Activated naive CD4-positive, alpha-beta T cell treated with anti-CD3 and anti-CD28 coated beads, Interleukin-2, amount 10 ng/mL, durations not matched to agents 7 days and 5 days (primary cell): ENCODE measurements at regions not wholly inside any gene's neighbourhood (a gene's known extent, or its start where the extent isn't known, plus 50 kb on each side); places are given as distances from the start of the nearest gene placed in this dataset.

ENCODE experiments used
- CTCF ChIA-PET: fragments of 350-600 bp; sonication (Branson Sonifier 250); formaldehyde crosslinking; loops from one replicate; lab custom pipeline; 2021; ENCODE audit warnings: antibody characterized with exemption; lab: Charles Lee
- DNase-seq: peaks from one replicate; pipeline ENCODE4 v3.0.0-alpha.2; 2020
- H3K27ac Mint-ChIP-seq: one replicate; pipeline ENCODE4 v1.8.0; 2021; ENCODE audit warnings: mild to moderate bottlenecking, moderate library complexity, mixed read lengths
- H3K27me3 Mint-ChIP-seq: one replicate; pipeline ENCODE4 v1.8.0; 2021; ENCODE audit warnings: mild to moderate bottlenecking, mixed read lengths
- H3K36me3 Mint-ChIP-seq: one replicate; pipeline ENCODE4 v1.8.0; 2021; ENCODE audit warnings: mixed read lengths
- H3K4me1 Mint-ChIP-seq: one replicate; pipeline ENCODE4 v1.8.0; 2021; ENCODE audit warnings: mixed read lengths
- H3K4me3 Mint-ChIP-seq: one replicate; pipeline ENCODE4 v1.8.0; 2021; ENCODE audit warnings: mild to moderate bottlenecking, moderate library complexity, mixed read lengths
- H3K9me3 Mint-ChIP-seq: one replicate; pipeline ENCODE4 v1.8.0; 2021; ENCODE audit warnings: mixed read lengths

GRCh38 chr9:115367321-115367720 is 249.4 kb upstream of the TNC start:
- H3K4me3 Mint-ChIP-seq: no peak overlapping the region
- DNase-seq: no peak
- H3K9me3 Mint-ChIP-seq: no peaks in the 10 kb centered on the region
- no peaks in the 10 kb centered on the region for H3K27me3 Mint-ChIP-seq
- no peaks in the 10 kb centered on the region for H3K36me3 Mint-ChIP-seq
- H3K4me1 Mint-ChIP-seq: no peaks in the 10 kb centered on the region
- H3K27ac Mint-ChIP-seq: no peak overlapping the region
- CTCF ChIA-PET: no interaction called here

GRCh38 chr9:115367780-115368525 is 250.0 kb upstream of the TNC start:
- no peak overlapping the region for H3K27ac Mint-ChIP-seq
- CTCF ChIA-PET: no interaction called here
- no peak for DNase-seq

GRCh38 chr9:115369322-115369957 is 251.5 kb upstream of the TNC start:
- H3K9me3 Mint-ChIP-seq: no peaks in the 10 kb centered on the region
- no peaks in the 10 kb centered on the region for H3K4me1 Mint-ChIP-seq
- CTCF ChIA-PET: no interaction called here
- H3K36me3 Mint-ChIP-seq: no peaks in the 10 kb centered on the region
- no peaks in the 10 kb centered on the region for H3K27me3 Mint-ChIP-seq
- H3K4me3 Mint-ChIP-seq: no peak overlapping the region
- no peak for DNase-seq
- H3K27ac Mint-ChIP-seq: no peak overlapping the region

More at GRCh38 chr9:115367780-115368525, 250.0 kb upstream of the TNC start:
- Mint-ChIP-seq H3K4me3 (no peak overlapping the region), H3K4me1 (no peaks in the 10 kb centered on the region), H3K9me3 (no peaks in the 10 kb centered on the region), H3K36me3 (no peaks in the 10 kb centered on the region), H3K27me3 (no peaks in the 10 kb centered on the region)

- Mint-ChIP-seq H3K27me3 (no peaks in the 10 kb centered on the region), H3K4me1 (no peaks in the 10 kb centered on the region), H3K9me3 (no peaks in the 10 kb centered on the region), H3K4me3 (no peak overlapping the region), H3K27ac (no peak overlapping the region), H3K36me3 (no peaks in the 10 kb centered on the region)
- no peak for DNase-seq
- CTCF ChIA-PET: interaction anchor here (0.8 kb wide), 1 partner anchor 210 kb away, joined by 3 read pairs; no protein-coding TSS in a partner anchor
Observed at GRCh38 chr9:115373000-115373709, 255.2 kb upstream of the TNC start.

GRCh38 chr9:115373710-115374045 is 255.7 kb upstream of the TNC start:
- Mint-ChIP-seq H3K4me1 (no peaks in the 10 kb centered on the region), H3K27ac (no peak overlapping the region), H3K27me3 (no peaks in the 10 kb centered on the region), H3K36me3 (no peaks in the 10 kb centered on the region), H3K9me3 (no peaks in the 10 kb centered on the region), H3K4me3 (no peak overlapping the region)
- no peak for DNase-seq
- CTCF ChIA-PET: no interaction called here

GRCh38 chr9:115374724-115375268 is 256.8 kb upstream of the TNC start:
- no peaks in the 10 kb centered on the region for H3K36me3 Mint-ChIP-seq
- no peak overlapping the region for H3K4me3 Mint-ChIP-seq
- H3K9me3 Mint-ChIP-seq: no peaks in the 10 kb centered on the region
- no peaks in the 10 kb centered on the region for H3K4me1 Mint-ChIP-seq
- H3K27me3 Mint-ChIP-seq: no peaks in the 10 kb centered on the region
- no peak for DNase-seq
- CTCF ChIA-PET: no interaction called here
- H3K27ac Mint-ChIP-seq: no peak overlapping the region

- no peaks in the 10 kb centered on the region for H3K27me3 Mint-ChIP-seq
- no peaks in the 10 kb centered on the region for H3K36me3 Mint-ChIP-seq
- CTCF ChIA-PET: no interaction called here
- no peak overlapping the region for H3K27ac Mint-ChIP-seq
- no peak overlapping the region for H3K4me3 Mint-ChIP-seq
- H3K4me1 Mint-ChIP-seq: no peaks in the 10 kb centered on the region
- peaks cover 2% of the 10 kb centered on the region for H3K9me3 Mint-ChIP-seq
- DNase-seq: no peak
Observed at GRCh38 chr9:115378241-115378640, 260.3 kb upstream of the TNC start.

- peaks cover 2% of the 10 kb centered on the region for H3K9me3 Mint-ChIP-seq
- H3K27me3 Mint-ChIP-seq: no peaks in the 10 kb centered on the region
- no peak for DNase-seq
- CTCF ChIA-PET: no interaction called here
- no peaks in the 10 kb centered on the region for H3K4me1 Mint-ChIP-seq
- no peak overlapping the region for H3K27ac Mint-ChIP-seq
- no peak overlapping the region for H3K4me3 Mint-ChIP-seq
- no peaks in the 10 kb centered on the region for H3K36me3 Mint-ChIP-seq
Observed at GRCh38 chr9:115378758-115379157, 260.8 kb upstream of the TNC start.

GRCh38 chr9:115379719-115380118 is 261.8 kb upstream of the TNC start:
- Mint-ChIP-seq H3K4me1 (no peaks in the 10 kb centered on the region), H3K27ac (no peak overlapping the region), H3K36me3 (no peaks in the 10 kb centered on the region), H3K4me3 (no peak overlapping the region), H3K27me3 (no peaks in the 10 kb centered on the region), H3K9me3 (peaks cover 2% of the 10 kb centered on the region)
- DNase-seq: no peak
- CTCF ChIA-PET: no interaction called here

GRCh38 chr9:115382865-115383264 is 264.9 kb upstream of the TNC start:
- H3K27me3 Mint-ChIP-seq: no peaks in the 10 kb centered on the region
- no peak for DNase-seq
- H3K4me3 Mint-ChIP-seq: no peak overlapping the region
- CTCF ChIA-PET: no interaction called here
- H3K27ac Mint-ChIP-seq: no peak overlapping the region
- no peaks in the 10 kb centered on the region for H3K4me1 Mint-ChIP-seq
- H3K36me3 Mint-ChIP-seq: no peaks in the 10 kb centered on the region
- peaks cover 2% of the 10 kb centered on the region for H3K9me3 Mint-ChIP-seq

- H3K36me3 Mint-ChIP-seq: no peaks in the 10 kb centered on the region
- no peak for DNase-seq
- H3K9me3 Mint-ChIP-seq: peaks cover 2% of the 10 kb centered on the region
- no peaks in the 10 kb centered on the region for H3K4me1 Mint-ChIP-seq
- H3K4me3 Mint-ChIP-seq: no peak overlapping the region
- no peak overlapping the region for H3K27ac Mint-ChIP-seq
- no peaks in the 10 kb centered on the region for H3K27me3 Mint-ChIP-seq
- CTCF ChIA-PET: no interaction called here
Observed at GRCh38 chr9:115385383-115386122, 267.6 kb upstream of the TNC start.

GRCh38 chr9:115386963-115387770 is 269.2 kb upstream of the TNC start:
- no peaks in the 10 kb centered on the region for H3K9me3 Mint-ChIP-seq
- no peak overlapping the region for H3K27ac Mint-ChIP-seq
- H3K27me3 Mint-ChIP-seq: no peaks in the 10 kb centered on the region
- DNase-seq: no peak
- CTCF ChIA-PET: no interaction called here
- H3K36me3 Mint-ChIP-seq: no peaks in the 10 kb centered on the region
- H3K4me1 Mint-ChIP-seq: no peaks in the 10 kb centered on the region
- no peak overlapping the region for H3K4me3 Mint-ChIP-seq

GRCh38 chr9:115391168-115391825 is 273.3 kb upstream of the TNC start:
- no peaks in the 10 kb centered on the region for H3K9me3 Mint-ChIP-seq
- H3K36me3 Mint-ChIP-seq: no peaks in the 10 kb centered on the region
- CTCF ChIA-PET: no interaction called here
- H3K4me3 Mint-ChIP-seq: no peak overlapping the region
- DNase-seq: no peak
- no peak overlapping the region for H3K27ac Mint-ChIP-seq
- no peaks in the 10 kb centered on the region for H3K4me1 Mint-ChIP-seq
- no peaks in the 10 kb centered on the region for H3K27me3 Mint-ChIP-seq
